CD14-positive monocyte (primary cell): ENCODE measurements at regions not wholly inside any gene's neighbourhood (a gene's known extent, or its start where the extent isn't known, plus 50 kb on each side); places are given as distances from the start of the nearest gene placed in this dataset.

Experiments
- DNase-seq, 3 donors: peaks; one replicate each; pipeline ENCODE4 v3.0.0-alpha.2; 2011 to 2022
- H2AFZ ChIP-seq: 2 replicates; pipeline ENCODE4 v1.6.0; 2012; ENCODE audit warnings: mild to moderate bottlenecking, low read depth, low read length, inconsistent platforms; ENCODE audit not compliant: insufficient read depth, poor library complexity, severe bottlenecking
- H3K27ac ChIP-seq, 2 donors: 1 replicate in 1 of 2; 2 replicates in 1 of 2; pipeline ENCODE4 v1.5.1; 2012 to 2013; ENCODE audit warnings: low read length in 2 of 2, control low read depth in 1 of 2, inconsistent platforms in 1 of 2, low read depth in 1 of 2, mild to moderate bottlenecking in 1 of 2
- H3K27me3 ChIP-seq, 2 donors: one replicate each; pipeline versions ENCODE4 v1.6.0 to v1.6.1; 2011 to 2013; ENCODE audit warnings: low read length in 2 of 2; ENCODE audit not compliant: control insufficient read depth in 2 of 2, insufficient read depth in 2 of 2
- H3K36me3 ChIP-seq, 2 donors: replicated peaks in 1 of 2; 1 replicate in 1 of 2; 2 replicates in 1 of 2; pipeline versions ENCODE4 v1.5.1 to v1.6.1; 2012 to 2013; ENCODE audit warnings: low read length in 2 of 2, control low read depth in 1 of 2, inconsistent platforms in 1 of 2, mild to moderate bottlenecking in 1 of 2; ENCODE audit not compliant: insufficient read depth in 2 of 2, control insufficient read depth in 1 of 2
- H3K4me1 ChIP-seq, 2 donors: 1 replicate in 1 of 2; 2 replicates in 1 of 2; pipeline versions ENCODE4 v1.5.1 to v1.6.1; 2012 to 2013; ENCODE audit warnings: low read length in 2 of 2, control low read depth in 1 of 2, inconsistent platforms in 1 of 2, mild to moderate bottlenecking in 1 of 2, moderate library complexity in 1 of 2; ENCODE audit not compliant: insufficient read depth in 2 of 2, control insufficient read depth in 1 of 2
- H3K4me2 ChIP-seq: replicated peaks from 2 replicates; pipeline ENCODE3; 2012; ENCODE audit warnings: low read length, moderate library complexity, mild to moderate bottlenecking; ENCODE audit not compliant: poor library complexity, severe bottlenecking; ENCODE audit errors: extremely low read depth
- H3K4me3 ChIP-seq, 3 experiments: fragments of 200-600 bp in 1 of 3; sonication (generic) in 1 of 3; replicated peaks in 1 of 3; 1 replicate in 2 of 3; 2 replicates in 1 of 3; pipeline ENCODE4 v1.5.1; 2011 to 2013; ENCODE audit warnings: low read length in 3 of 3, mild to moderate bottlenecking in 3 of 3, control low read depth in 2 of 3, low read depth in 2 of 3, inconsistent platforms in 1 of 3, moderate library complexity in 1 of 3
- H3K79me2 ChIP-seq: 2 replicates; pipeline ENCODE4 v1.6.0; 2012; ENCODE audit warnings: mild to moderate bottlenecking, control low read depth, inconsistent platforms, low read length, moderate library complexity; ENCODE audit not compliant: insufficient read depth
- H3K9ac ChIP-seq: 2 replicates; pipeline ENCODE4 v1.6.0; 2017; ENCODE audit warnings: low read length, mild to moderate bottlenecking; ENCODE audit not compliant: insufficient read depth, poor library complexity, severe bottlenecking
- H3K9me3 ChIP-seq, 2 donors: replicated peaks in 1 of 2; 1 replicate in 1 of 2; 2 replicates in 1 of 2; pipeline versions ENCODE4 v1.5.1 to v1.6.1; 2012 to 2013; ENCODE audit warnings: low read length in 2 of 2, control low read depth in 1 of 2; ENCODE audit not compliant: control insufficient read depth in 1 of 2, insufficient read depth in 1 of 2
- H4K20me1 ChIP-seq: 2 replicates; pipeline ENCODE4 v1.6.0; 2012; ENCODE audit warnings: mild to moderate bottlenecking, low read length, control low read depth, moderate library complexity; ENCODE audit not compliant: insufficient read depth
- H3K27ac Mint-ChIP-seq, 7 donors: one replicate each; pipeline ENCODE4 v1.8.0; 2020; ENCODE audit warnings: mild to moderate bottlenecking in 7 of 7, mixed read lengths in 7 of 7, moderate library complexity in 6 of 7, inconsistent platforms in 2 of 7
- H3K27me3 Mint-ChIP-seq, 3 donors: one replicate each; pipeline ENCODE4 v1.8.0; 2021 to 2022; ENCODE audit warnings: low read depth in 3 of 3, mild to moderate bottlenecking in 3 of 3, mixed read lengths in 3 of 3, moderate library complexity in 3 of 3, inconsistent platforms in 1 of 3
- H3K36me3 Mint-ChIP-seq, 2 donors: one replicate each; pipeline ENCODE4 v1.8.0; 2020; ENCODE audit warnings: mixed read lengths in 2 of 2, inconsistent platforms in 1 of 2, mild to moderate bottlenecking in 1 of 2
- H3K4me1 Mint-ChIP-seq: one replicate; pipeline ENCODE4 v1.8.0; 2020; ENCODE audit warnings: mild to moderate bottlenecking, mixed read lengths
- H3K4me3 Mint-ChIP-seq, 2 donors: one replicate each; pipeline ENCODE4 v1.8.0; 2020; ENCODE audit warnings: mild to moderate bottlenecking in 2 of 2, mixed read lengths in 2 of 2, moderate library complexity in 1 of 2
- H3K9me3 Mint-ChIP-seq, 7 donors: one replicate each; pipeline ENCODE4 v1.8.0; 2020 to 2022; ENCODE audit warnings: mixed read lengths in 7 of 7, mild to moderate bottlenecking in 6 of 7, moderate library complexity in 6 of 7, inconsistent platforms in 2 of 7
- CTCF ChIP-seq: fragments of 200-600 bp; IDR thresholded peaks from one replicate; pipeline ENCODE4 v1.8.0; 2022; ENCODE audit warnings: antibody characterized with exemption, mild to moderate bottlenecking
- WGBS: methylation state at CpG from one replicate; pipeline ENCODE4 v1.1.5; 2013; ENCODE audit warnings: missing lambda C conversion rate; ENCODE audit not compliant: insufficient coverage; 5-methylcytosine and 5-hydroxymethylcytosine counted together
- intact Hi-C, 2 donors: fragments of 100-400 bp; cut with micrococcal nuclease; formaldehyde crosslinking; loops; one replicate each; pipeline versions ENCODE4 v1.15.0 to v1.15.1; 2023

DNA sequence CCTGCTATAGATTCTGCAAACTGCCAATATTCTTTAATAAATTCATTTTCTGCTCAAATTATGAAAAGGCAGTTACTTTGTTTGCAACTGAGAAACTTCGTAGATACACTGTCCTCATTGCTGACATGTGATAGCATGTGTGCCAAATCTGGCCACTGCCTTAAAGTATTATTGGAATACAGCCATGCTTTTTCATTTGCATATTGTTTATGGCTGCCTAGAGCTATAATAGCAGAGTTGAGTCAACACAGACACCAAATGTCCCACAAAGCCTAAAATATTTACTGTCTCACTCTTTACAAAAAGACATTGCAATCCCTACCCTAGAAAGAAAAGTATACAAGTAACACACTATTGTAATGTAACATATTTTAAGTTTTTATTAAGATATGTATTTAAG lies 647.4 kb downstream of the XPNPEP1 start:
- H3K4me2 ChIP-seq = no peak overlapping the region
- TF ChIP-seq CTCF = no peak
- no peak for DNase-seq
- H3K79me2 ChIP-seq = no peaks in the 10 kb centered on the region
- no peak overlapping the region for H3K9ac ChIP-seq
- intact Hi-C loops = no loop called here
- H2AFZ ChIP-seq = no peak overlapping the region
- no peaks in the 10 kb centered on the region for H3K36me3 ChIP-seq
- peaks cover 0 to 6% of the 10 kb centered on the region in 2 donors for H3K9me3 ChIP-seq
- no peaks in the 10 kb centered on the region for H3K4me1 Mint-ChIP-seq
- no peaks in the 10 kb centered on the region for H4K20me1 ChIP-seq
- peaks cover 0 to 3% (median 0%) of the 10 kb centered on the region in 3 donors for H3K27me3 Mint-ChIP-seq
- no CpG with 5 or more reads among the region's 1 CpG for WGBS
- H3K36me3 Mint-ChIP-seq = no peaks in the 10 kb centered on the region
- peaks cover 0 to 4% (median 0%) of the 10 kb centered on the region in 7 donors for H3K9me3 Mint-ChIP-seq
- no peak overlapping the region for H3K27ac Mint-ChIP-seq
- no peaks in the 10 kb centered on the region for H3K27me3 ChIP-seq
- no peaks in the 10 kb centered on the region for H3K4me1 ChIP-seq
- H3K27ac ChIP-seq = no peak overlapping the region
- H3K4me3 Mint-ChIP-seq = no peak overlapping the region
- no peak overlapping the region for H3K4me3 ChIP-seq

DNA sequence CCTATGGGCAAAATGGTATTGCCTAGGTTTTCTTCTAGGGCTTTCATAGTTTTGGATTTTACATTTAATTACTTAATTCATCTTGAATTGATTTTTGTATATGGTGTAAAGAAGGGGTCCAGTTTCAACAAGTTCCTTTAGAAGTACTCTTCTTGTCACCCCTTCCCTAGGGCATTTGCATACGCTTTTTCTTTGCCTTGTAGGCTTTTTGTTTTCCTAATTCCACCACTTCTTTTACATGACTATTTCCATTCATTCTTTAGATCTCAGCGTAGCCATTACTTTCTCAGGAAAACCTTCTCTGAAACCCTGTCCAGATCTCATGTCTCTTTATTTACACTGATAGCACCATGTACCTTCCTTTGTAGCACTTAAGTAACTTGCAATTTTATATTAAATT lies 648.6 kb downstream of the XPNPEP1 start:
- peaks cover 0 to 6% of the 10 kb centered on the region in 2 donors for H3K9me3 ChIP-seq
- DNase-seq = no peak
- WGBS = 83% methylated on average over 2 of the region's 2 CpGs
- H3K9ac ChIP-seq = no peak overlapping the region
- no peak for TF ChIP-seq CTCF
- H3K4me1 Mint-ChIP-seq = no peaks in the 10 kb centered on the region
- H3K27ac Mint-ChIP-seq = no peak overlapping the region
- H3K27me3 ChIP-seq = no peaks in the 10 kb centered on the region
- peaks cover 0 to 4% (median 0%) of the 10 kb centered on the region in 7 donors for H3K9me3 Mint-ChIP-seq
- no peaks in the 10 kb centered on the region for H3K36me3 ChIP-seq
- no peak overlapping the region for H3K27ac ChIP-seq
- H2AFZ ChIP-seq = no peak overlapping the region
- intact Hi-C loops = no loop called here
- H3K36me3 Mint-ChIP-seq = no peaks in the 10 kb centered on the region
- H3K4me1 ChIP-seq = no peaks in the 10 kb centered on the region
- H3K27me3 Mint-ChIP-seq = peaks cover 0 to 3% (median 0%) of the 10 kb centered on the region in 3 donors
- H3K4me3 Mint-ChIP-seq = no peak overlapping the region
- no peaks in the 10 kb centered on the region for H3K79me2 ChIP-seq
- H3K4me2 ChIP-seq = no peak overlapping the region
- H3K4me3 ChIP-seq = no peak overlapping the region
- no peaks in the 10 kb centered on the region for H4K20me1 ChIP-seq
